Posterior cingulate gyrus (tissue), 11 donors: ENCODE measurements at regions not wholly inside any gene's neighbourhood (a gene's known extent, or its start where the extent isn't known, plus 50 kb on each side); places are given as distances from the start of the nearest gene placed in this dataset.
"Not testable (repeated sequence)": the region's sequence is repeated elsewhere in the genome, so short reads cannot be mapped to it uniquely, and the experiment has no call there.

Source experiments
- DNase-seq, 10 donors: peaks; one replicate each; pipeline versions ENCODE4 v3.0.0 to v3.0.0-alpha.2; 2020 to 2021; ENCODE audit warnings: mixed read lengths in 3 of 10
- intact Hi-C: fragments of 100-400 bp; cut with DNase I; formaldehyde crosslinking; loops from one replicate; pipeline ENCODE4 v1.15.1; 2023

DNA sequence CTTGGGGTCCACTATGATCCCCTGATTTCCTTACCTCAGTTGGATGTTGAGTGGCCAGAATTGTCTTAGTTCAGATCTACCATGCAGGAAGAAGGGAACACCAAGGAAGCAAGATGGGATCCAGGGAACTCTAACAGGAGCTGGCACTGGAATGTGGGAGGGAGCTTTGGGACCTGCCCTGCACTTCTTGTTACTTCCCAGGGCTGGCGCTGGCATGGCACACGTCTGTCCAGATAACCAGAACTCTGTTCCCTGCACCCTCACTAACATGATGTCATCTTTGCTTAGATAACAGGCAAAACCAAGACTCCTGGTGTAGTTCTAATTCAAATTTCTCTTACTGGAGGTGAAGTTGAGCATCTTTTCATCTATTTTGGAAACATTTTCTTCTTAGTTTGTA, 550.0 kb downstream of the MN1 start:
- intact Hi-C loops: no loop called here

DNA sequence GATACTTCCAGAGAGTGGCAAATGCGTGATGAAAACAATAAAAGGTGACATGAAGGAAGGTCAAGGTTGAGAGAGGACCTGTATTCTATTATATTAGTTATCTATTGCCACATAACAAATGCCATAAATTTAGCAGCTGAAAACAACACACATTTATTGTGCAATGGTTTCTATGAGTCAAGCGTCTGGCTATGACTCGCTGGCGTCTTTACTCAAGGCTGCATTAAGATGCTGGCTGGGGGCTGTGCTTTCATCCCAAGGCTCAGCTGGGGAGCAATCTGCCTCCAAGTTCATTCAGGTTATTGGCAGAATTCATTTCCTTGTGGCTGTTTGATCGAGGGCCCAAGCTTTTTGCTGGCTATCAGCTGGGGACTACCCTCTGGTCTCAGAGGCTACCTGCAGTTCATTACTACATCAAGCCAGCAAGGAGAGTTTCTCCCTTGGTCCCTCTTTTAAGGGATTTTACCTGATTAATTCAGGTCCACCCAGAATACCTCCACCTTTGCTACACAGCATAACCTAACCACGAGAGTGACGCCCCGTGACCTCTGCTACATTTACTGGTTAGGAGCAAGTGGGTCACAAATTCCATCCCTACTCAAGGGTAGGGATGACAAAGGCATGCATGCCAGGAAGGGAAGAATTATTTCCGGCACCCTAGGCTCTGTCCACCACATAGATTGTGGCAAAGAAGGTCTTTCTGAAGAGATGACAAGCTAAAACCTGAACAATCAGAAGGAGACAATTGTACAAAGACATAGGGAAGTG, 549.1 kb downstream of the MN1 start:
- intact Hi-C loops: no loop called here
- no peak for DNase-seq

More for the DNA sequence above, 550.0 kb downstream of the MN1 start:
- DNase-seq: no peak

DNA sequence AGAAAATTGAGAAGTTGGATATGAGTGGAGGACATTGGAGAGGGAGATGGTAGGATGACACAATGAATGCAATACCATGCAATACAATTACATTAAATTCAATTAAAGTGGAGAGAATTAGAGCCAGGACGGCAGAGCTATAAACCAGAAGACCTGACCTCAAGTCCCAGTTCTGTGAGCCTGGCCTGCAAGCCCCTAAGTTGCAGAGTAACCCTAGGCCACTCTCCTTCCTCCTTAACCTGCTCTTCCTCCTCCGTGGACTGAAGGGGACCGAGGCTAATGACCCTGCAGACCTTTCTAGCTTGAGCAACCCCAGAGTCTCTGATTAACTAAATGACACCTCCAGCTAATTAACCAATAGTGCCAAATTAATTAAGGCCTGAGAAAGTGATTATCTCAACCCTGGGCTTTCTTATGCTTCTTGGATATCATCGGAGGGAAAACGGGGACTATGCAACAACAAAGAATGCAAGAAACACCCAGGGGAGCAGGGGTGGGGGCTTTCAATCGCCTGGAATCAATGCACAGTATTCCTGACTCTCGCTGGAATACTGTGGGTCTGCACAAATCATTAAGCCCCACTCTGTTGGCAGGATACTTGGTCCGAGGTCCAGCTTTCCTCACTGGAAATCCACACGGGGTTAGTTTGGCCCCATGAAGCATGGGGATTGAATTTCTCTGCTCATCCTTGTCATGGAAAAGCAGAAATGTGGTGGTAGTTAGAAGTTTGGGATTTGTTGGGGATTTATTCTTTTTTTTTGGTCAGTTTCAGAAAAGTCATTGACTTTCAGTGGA, 548.3 kb downstream of the MN1 start:
- intact Hi-C loops: no loop called here
- DNase-seq: no peak

DNA sequence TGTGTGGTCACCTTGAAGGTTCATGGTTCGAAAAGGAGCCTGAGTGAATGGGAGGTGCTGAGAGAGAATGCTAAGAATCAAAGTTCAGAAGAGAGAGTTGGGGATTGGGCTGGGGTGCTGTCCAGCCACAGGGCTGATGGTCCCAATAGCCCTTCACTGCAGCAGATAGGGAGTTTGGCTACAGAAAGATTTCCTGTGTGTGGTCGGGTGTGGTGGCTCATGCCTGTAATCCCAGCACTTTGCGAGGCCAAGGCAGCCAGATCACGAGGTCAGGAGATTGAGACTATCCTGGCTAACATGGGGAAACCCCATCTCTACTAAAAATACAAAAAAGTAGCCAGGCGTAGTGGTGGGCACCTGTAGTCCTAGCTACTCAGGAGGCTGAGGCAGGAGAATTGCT, 547.5 kb downstream of the MN1 start:
- DNase-seq, intact Hi-C loops: not testable (repeated sequence)

DNA sequence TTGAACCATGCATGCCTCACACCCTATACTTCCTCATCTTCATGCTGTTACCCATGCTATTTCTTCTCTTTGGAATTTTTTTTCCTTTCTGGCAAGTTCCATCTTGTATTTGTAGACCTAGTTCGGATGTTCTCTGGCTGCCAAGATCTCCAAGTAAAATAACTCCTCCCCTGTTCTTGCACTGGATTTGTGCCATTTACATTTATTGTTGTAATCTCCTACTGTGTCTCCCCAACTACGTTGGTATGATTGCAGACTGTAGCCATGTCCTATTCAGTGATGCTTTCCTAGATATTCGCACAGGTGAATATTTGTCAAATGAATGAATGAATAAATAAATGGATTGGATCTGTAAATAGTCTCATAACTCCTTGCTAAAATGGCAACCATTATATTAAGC, 546.0 kb downstream of the MN1 start:
- no peak for DNase-seq
- intact Hi-C loops: no loop called here

DNA sequence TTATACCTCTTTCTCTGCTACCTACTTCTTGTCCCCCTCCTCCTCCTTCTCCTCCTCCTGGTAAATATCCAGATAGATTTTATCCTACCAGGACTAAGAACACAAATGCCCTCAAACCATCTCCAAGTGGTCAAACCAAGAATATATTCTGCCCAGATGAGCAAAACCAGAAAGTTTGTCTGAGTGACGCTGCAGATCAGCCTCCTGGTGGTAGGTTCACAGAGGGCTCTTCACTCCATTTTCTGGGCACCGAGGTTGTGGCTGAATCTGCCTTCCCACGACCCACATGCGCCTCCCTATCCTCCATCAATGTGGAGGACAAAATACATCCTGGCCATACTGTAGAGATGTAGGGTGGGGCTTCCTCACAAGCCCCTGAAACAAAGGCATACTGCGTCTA, 543.6 kb downstream of the MN1 start:
- intact Hi-C loops: no loop called here
- DNase-seq: no peak

DNA sequence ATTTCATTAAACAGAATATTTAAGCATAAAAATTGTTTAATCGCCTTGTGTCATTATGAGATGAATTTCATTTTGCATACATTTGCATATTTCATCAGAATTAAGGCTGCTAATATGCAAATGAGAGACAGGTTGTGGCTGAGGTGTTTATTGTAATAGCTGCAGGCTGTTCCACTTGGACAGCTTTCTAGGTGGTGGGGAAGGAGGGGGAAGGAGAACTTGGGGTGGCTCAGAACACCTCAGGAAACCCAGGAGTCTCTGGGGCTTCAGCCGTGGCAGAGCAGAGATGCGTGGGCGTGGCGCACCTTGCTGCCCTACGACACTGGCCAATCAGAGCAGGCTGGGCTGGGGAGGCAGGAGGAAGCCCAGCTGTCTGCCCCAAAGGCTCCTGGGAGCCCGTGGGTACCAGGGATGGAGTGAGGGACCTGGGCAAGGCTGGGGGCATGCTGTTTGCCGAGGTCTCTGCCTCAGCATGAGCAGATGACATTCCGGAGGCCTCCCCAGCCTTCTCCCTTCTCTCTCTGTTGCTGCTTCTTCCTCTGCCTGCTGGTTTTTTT, 542.9 kb downstream of the MN1 start:
- intact Hi-C loops: no loop called here
- no peak for DNase-seq

DNA sequence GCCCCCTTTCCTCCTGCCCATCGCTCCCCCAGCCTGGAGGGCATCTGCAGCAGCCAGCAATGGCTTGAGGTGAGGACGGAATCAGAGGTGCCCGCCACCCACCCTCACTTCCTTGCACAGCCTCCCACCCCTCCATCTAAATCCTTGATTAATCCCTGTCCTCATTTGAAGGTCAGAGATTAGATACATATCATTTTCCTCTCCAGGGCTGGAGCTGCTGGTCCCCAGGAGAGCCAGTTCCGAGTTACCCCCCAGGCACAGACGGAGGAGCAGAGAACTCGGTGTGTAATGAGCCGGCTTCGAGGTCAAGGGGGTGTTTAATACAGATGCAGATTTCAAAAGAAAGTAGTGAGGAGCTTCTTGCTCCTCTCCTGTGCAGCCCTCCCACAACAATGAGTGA, 542.1 kb downstream of the MN1 start:
- intact Hi-C loops: no loop called here
- no peak for DNase-seq

DNA sequence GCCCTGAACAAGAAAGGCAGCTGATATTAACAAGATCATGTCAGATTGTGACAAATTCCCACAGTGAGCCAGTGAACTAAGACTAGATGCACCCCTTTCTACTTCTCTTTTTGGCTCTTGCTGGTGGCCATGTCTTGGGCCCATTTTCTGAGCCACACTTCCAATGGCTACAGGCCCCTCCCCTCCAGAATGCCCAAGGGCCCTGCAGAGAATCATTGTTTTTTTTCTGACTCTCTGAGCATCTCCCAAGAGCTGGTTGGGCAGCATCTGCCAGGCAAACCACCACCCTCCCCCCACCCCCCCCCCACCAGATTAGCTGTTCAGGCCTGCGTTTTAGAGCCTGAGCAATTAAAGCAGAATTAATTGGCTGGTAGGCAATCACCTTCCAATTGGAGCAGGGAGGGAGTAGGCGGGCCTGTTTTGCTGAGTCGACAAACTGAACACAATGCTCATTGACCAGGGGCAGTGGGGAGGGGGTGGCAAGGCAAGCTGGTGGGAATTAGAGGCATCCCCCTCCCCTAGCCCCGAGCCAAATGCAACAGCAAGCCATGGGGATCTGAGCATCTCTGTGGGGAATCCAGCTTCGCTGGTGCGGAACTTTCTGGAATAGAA, 541.4 kb downstream of the MN1 start:
- intact Hi-C loops: no loop called here
- no peak for DNase-seq

DNA sequence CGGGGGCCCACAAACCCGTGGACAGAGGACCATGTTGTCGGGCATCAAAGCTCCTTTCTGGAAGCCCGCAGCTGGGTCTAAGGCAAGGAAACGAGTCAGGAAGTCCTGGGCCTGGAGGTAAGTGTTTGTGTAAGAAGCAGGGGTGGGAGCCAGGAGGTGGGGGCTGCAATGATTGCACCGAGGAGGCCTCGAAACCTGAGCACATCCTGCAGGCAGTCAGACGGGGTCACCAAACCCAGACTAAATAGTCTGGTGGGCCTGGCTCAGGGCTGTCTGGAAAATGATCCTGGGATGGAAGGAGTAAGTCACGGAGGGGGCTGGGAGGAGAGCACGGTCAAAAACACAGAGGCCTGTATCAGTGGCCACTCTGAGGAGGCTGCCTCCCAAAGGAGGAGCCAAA, 539.2 kb downstream of the MN1 start:
- no peak for DNase-seq
- intact Hi-C loops: no loop called here

DNA sequence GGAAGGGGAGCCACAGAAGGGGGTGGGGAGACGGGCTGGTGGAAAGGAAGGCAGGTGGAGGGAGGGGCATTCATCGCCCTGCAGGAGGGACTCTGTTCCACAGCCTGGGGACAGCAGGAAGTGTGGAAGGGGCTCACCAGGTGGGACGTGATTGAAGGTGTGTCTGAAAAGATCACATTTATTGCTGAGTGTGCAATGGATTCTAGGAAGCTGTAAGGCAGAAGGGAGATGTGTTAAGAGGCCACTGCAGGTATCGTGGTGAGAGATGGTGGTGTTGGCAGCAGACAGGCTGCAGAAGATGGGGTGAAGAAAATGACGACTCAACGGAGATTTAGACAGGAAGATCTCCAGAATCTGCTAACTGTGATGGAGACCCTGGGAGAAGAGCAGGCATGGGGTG, 537.4 kb downstream of the MN1 start:
- no peak for DNase-seq
- intact Hi-C loops: no loop called here

DNA sequence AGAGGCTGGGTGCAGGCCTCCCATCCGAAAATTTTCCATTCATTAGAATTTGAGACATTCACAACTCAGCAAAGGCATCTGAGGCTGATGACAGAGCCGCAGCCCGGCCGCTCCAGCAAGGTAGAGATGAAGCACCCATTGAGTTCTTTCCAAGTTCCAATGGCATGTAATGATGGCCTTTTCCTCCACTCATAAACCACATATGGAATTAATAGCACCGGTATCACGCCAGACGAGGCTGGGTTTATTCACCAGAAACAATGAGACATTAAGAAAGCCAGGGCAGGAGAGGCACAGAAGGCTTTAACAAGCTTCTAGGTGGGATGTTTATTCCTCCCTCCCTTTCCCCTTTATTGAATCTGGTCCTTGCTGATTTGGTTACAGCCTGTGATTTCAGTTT, 534.4 kb downstream of the MN1 start:
- intact Hi-C loops: no loop called here
- no peak for DNase-seq

DNA sequence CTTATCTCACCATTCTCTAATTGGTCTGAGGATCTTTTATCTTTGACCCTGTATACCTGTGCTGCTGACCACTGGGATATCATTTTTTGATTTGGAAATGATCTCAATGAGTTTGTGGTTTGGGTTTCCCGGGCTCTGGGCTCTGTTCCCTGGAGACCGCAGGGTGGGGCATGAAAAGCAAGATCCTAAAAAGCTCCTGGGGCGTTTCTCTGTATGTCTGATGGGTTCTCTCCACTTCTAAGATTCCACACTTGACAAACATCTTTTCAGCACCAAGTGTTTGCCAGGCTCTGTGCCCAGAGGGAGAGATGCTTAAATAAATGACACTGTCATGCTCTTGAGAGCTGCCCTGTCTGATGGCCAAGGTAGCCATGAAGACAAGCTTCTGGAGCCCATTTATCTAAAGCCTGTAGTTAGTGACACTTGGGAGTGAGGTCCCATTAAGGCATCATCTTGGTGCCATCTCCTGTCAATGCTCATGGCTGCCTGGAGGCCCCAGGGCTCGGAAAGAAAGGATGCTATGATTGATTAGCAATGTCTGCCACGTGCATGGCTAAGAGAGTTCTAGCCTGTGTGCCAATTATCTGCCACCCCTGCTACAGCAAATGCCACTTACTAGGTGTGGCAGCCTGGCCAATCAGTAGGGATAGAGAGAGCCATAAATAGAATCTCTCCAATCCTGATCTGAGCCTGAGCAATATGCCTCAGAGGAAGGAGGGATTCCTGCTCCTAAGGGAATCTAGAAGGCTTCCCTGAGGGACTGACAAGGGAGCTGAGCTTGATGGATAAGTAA, 531.6 kb downstream of the MN1 start:
- intact Hi-C loops: no loop called here
- no peak for DNase-seq

DNA sequence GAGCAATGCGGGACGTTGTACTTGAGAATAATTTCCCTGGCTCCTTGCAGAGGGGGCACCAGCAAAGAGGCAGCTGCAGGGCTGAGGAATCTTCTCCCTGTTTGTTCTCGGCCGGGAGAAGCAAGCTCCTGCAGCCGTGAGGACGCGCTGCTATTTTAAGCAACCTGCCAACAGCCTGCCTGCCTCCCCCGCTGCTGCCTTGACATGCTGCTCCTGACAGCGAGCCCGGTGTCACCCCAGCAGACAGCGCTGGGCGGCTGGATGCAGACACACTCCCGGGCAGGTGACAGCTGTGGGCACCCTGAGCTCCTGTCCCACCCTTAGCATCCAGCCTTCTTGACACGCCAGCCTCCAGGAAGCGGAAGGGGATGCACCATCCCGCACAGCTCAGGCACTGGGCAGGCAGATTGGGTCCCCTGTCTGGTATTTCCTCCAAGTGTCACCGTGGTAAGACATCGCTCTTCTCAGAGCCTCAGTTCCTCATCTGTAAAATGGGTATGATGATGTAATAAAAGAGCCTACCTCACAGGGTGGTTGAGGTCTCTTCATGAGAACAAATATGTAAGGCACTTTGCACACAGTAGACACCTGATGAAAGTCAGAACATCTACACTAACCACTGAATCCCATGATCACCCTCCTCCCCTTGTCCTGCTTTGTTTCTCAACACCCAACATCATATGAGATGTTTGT, 530.6 kb downstream of the MN1 start:
- intact Hi-C loops: no loop called here
- peak in 9 of 10 donors; percentile 13 to 95 (median 75) for DNase-seq

DNA sequence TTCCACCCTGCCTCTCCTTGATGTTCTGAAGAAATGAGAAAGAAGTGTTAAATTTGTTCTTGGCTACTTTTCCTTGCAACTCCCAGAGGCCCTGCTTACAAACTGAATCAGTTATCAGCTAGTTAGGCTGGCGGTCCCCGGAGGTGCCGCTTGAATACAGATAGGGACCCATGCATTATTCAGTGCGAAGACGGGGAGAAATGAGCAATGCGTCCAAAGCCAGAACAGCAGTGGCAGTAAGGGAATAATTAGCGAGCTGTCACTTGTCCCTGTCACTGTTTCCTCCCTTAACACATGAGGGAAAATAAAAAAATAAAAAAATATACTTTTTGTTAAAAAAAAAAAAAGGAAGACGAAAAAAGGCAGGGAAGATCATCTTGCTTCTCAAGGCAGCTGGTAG, 528.1 kb downstream of the MN1 start:
- intact Hi-C loops: no loop called here
- DNase-seq: peak in 8 of 10 donors; percentile 20 to 92 (median 62)

DNA sequence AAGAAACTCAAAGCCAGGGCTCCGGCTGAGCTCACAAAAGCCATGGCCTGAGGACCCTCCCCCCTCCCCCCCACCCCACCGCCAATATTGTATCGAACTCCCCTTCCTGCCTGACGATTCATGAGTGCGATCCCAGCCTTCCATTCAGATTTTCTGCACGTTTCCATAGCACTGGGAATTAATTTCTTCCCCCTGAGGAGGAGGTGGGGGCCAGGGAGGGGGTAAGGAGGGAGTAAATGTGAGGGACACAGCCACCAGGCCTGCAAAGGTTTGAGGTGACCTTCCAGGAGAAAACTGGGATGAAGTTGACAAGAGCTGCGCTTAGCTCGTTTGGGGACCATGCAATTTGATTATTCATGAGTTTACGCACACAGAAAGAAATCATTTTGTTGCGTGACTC, 527.7 kb downstream of the MN1 start:
- intact Hi-C loops: no loop called here

DNA sequence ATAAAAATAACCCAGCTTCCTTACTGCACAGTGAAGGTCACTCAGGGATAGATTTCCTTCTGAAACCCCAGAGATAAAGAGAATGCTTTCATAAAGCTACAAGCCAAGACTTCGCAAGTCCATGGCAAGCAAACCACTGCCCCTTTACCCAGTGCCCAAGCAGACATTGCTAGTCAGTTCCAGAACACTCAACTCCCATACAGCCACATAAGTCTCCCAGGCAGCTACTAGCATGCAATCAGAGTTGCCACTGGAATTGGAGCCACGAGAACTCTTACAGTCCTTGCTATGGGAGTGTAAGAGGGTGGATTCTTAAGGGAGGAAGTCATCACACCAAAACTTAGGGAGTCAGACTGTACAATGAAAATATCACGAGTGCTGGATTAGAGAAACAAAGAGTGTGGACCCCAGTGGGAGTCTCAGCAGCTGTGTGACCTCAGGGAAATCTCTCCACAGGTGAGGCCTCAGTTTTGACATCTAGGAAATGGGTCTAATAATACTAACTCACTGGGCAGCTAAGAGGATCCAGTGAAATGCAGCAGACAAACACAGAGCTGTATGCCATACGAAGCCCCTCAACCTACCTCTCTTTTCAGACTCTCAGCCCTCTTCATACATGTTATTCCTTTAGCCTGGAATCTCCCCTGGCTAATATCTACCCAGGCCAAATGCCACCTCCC, 526.6 kb downstream of the MN1 start:
- intact Hi-C loops: no loop called here
- DNase-seq: no peak

More for the DNA sequence above, 527.7 kb downstream of the MN1 start:
- no peak for DNase-seq

DNA sequence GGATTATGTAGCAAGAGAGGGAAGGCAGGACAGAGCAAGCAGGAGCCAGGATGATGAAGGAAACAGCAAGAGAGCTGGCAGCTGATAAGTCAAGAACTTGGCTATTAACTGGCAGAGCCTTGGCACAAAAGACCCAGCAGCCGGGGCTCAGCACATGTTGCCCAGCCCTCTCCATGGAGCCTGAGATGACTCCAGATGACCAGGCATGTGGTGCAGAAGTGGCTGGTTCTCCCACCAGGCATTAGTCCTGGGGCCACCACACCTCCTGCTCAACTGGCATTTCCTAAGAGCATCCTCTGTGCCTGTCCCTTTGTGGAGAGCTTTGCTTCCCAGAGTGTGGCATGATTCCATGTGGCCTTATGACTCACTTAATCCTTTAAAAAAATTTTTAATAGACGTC, 522.6 kb downstream of the MN1 start:
- no peak for DNase-seq
- intact Hi-C loops: no loop called here

DNA sequence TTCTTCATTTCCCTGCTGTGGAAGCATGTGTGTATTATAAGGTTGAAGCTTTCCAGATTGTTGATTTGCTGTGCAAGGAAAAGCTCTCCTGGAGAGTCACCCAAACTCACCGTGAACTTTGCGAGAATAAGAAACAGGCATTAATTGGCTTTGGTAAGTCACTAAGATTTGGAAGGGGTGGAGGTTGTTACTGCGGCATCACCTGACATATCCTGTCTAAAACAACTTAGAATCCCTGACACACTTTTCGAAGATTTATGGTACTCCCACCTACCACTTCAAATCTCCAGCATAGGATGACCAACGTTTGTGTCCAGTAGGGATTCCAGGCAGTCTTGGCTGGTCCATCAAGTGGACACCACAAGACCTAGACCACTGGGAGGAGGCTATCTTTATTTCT, 518.3 kb downstream of the MN1 start:
- intact Hi-C loops: no loop called here
- no peak for DNase-seq
